ENCODE measurements at regions not wholly inside any gene's neighbourhood (a gene's known extent, or its start where the extent isn't known, plus 50 kb on each side); places are given as distances from the start of the nearest gene placed in this dataset.
"Not testable (repeated sequence)": the region's sequence is repeated elsewhere in the genome, so short reads cannot be mapped to it uniquely, and the experiment has no call there.

GRCh38 chr9:86648828-86649170 is 294.6 kb upstream of the TUT7 start:
- no peak for DNase-seq

- no peak for DNase-seq
These were observed 294.1 kb upstream of the TUT7 start for GRCh38 chr9:86648156-86648827.

DNA sequence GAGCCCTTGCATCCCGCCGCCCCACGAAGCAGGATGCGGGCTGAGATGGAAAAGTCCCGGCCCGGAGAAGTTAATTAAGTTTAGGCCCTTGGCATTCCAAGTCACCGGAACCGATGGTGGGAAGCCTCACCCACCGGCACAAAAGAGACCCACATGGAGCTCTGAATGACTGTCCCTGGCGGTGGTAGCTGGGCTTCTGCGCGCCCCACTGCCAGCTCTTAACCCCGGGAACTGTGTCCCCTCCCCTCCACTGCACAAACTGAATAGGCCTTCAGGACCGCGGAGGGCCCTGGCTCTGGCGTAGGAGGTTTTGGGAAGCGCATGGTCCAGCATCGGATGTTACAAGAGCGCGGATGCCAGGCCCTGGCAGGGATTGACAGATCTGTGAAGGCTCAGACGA is 291.1 kb upstream of the TUT7 start:
- no peak for DNase-seq

- DNase-seq: no peak
These were observed 290.4 kb upstream of the TUT7 start for GRCh38 chr9:86644675-86645034.

- DNase-seq: no peak
These were observed 289.9 kb upstream of the TUT7 start for GRCh38 chr9:86643946-86644674.

- no peak for DNase-seq
These were observed 288.5 kb upstream of the TUT7 start for GRCh38 chr9:86642721-86643120.

- no peak for DNase-seq
These were observed 287.8 kb upstream of the TUT7 start for GRCh38 chr9:86641970-86642369.

- no peak for DNase-seq
These were observed 285.7 kb upstream of the TUT7 start for GRCh38 chr9:86639899-86640379.

GRCh38 chr9:86639287-86639686 is 285.1 kb upstream of the TUT7 start:
- DNase-seq: no peak

GRCh38 chr9:86638109-86638508 is 283.9 kb upstream of the TUT7 start:
- no peak for DNase-seq

- no peak for DNase-seq
These were observed 283.3 kb upstream of the TUT7 start for GRCh38 chr9:86637515-86637914.

DNA sequence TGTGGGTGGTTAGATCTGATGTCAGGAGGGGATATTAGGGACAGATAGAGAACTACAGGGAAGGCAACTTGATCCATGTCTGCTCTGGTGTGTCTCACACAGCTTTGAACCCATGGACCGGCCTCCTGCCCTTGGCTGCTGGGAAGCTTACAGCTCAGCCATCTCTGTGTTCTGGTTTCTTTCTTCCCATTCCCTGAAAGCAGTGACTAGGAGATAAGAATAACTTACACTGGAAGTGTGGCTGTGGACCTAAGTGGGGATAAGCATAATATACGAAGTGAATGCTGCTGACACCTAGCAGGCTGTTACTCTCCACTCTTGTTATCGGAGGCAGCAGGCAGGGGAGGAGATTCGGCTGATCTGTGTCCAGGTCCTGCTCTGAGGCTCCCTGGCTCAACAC is 282.3 kb upstream of the TUT7 start:
- no peak for DNase-seq

- DNase-seq: no peak
These were observed 281.8 kb upstream of the TUT7 start for GRCh38 chr9:86636038-86636437.

GRCh38 chr9:86634501-86634900 is 280.3 kb upstream of the TUT7 start:
- no peak for DNase-seq

DNA sequence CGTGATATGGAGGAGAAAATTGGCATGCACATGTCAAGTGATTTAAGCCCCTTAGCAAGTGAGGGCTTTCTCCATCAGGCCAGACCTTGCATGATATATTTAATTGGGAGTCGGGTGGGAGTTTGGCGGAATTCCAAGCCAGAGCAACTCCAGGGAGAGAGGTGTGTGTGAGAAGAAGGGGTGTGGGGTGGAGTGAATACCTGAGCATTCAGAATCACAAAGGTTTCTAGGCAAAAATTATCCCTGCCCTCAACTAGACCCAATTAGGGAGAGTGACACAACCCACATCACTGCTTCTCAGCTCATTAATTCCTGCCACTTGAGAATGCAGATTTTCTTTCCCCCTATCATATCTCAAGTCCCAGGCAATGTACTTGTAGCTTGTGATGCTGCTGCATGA is 279.7 kb upstream of the TUT7 start:
- no peak for DNase-seq

GRCh38 chr9:86632537-86632936 is 278.3 kb upstream of the TUT7 start:
- DNase-seq: no peak

- no peak for DNase-seq
These were observed 275.3 kb upstream of the TUT7 start for GRCh38 chr9:86629530-86629929.

GRCh38 chr9:86626802-86627201 is 272.6 kb upstream of the TUT7 start:
- no peak for DNase-seq

DNA sequence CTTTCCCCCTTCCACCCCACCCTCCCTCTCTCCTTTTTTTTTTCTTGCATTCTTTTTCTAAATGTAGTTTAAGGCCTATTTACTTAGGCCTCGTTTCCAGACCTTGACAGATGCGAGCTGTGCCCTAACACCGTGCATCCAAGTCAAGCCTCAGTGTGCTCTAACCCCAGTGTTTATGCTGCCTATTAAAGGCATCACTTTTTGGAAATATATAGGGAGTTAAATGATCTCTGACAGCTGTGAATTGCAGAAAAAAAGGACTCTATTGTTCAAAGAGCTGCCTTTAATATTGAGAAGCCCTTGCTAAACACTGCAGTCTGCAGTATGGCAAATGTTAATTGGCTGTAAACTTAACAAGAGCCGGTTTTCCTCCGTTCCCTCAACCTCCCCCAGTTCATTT is 270.4 kb upstream of the TUT7 start:
- no peak for DNase-seq

DNA sequence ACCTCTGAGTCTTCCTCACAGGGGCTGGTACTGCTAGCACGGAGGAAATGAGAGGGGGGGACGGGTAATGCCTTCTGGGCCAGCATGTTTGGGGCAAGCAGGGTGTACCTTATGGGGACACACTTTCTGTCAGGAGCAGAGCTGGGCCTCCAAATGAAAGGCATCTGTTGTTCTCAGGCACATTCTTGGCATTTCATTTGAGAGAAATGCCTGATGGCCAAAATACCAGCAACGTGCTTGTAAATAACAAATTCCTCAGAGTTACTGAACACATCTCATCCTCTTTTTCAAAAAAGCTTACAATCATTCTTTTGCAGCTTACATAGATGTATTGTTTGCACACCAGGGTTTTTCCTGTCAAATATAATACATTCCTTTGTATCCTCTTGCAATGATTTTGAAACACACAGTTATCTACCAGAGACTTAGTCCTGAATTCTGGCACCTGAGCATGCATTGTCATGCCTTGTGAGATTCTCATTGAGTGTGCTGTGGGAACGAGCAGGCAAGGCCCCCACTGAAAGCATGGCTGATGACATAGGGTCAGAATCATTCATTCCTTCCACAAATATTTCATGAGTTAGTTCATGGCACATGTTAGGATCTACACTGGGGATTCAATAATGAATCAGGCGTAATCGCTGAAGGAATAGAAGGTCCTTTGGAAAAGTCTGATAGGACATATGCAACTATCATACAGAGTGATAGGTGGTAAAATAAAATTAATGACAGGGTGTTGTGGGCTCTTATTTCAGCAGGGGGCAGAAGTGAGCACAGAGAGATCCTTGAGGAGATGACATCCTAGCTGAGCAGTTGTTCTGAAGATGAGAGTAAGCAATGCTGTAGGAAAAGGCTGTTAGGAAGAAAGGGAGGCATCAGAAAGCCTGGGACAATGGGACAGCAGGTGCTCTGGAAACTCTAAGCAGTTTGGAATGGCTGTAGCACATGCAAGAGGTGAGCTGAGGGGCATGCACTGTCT is 260.9 kb upstream of the TUT7 start:
- DNase-seq: no peak

- DNase-seq: no peak
These were observed 259.7 kb upstream of the TUT7 start for GRCh38 chr9:86613943-86614342.

GRCh38 chr9:86611534-86611933 is 257.3 kb upstream of the TUT7 start:
- not testable (repeated sequence) for DNase-seq

GRCh38 chr9:86605303-86605702 is 251.1 kb upstream of the TUT7 start:
- no peak for DNase-seq

All from occipital lobe (tissue), 1 donor.